MM.1S (cell line): ENCODE measurements at regions not wholly inside any gene's neighbourhood (a gene's known extent, or its start where the extent isn't known, plus 50 kb on each side); places are given as distances from the start of the nearest gene placed in this dataset.

Source experiments
- DNase-seq: peaks from one replicate; pipeline ENCODE4 v3.0.0-alpha.2; 2015
- H2AFZ ChIP-seq: fragments of 300-600 bp; sonication (generic); 2 replicates; pipeline ENCODE4 v1.6.0; 2016; ENCODE audit warnings: antibody characterized with exemption, low read length
- H3F3A ChIP-seq: fragments of 300-600 bp; sonication (generic); 2 replicates; pipeline ENCODE4 v1.6.1; 2016; ENCODE audit warnings: mild to moderate bottlenecking, antibody characterized with exemption, low read length, moderate library complexity, mixed read lengths; ENCODE audit not compliant: insufficient read depth
- H3K27ac ChIP-seq: fragments of 300-600 bp; sonication (generic); 2 replicates; pipeline ENCODE4 v1.5.1; 2016; ENCODE audit warnings: mild to moderate bottlenecking, low read length
- H3K27me3 ChIP-seq: fragments of 300-600 bp; sonication (generic); replicated peaks from 2 replicates; pipeline ENCODE4 v1.6.0; 2016; ENCODE audit warnings: low read length; ENCODE audit not compliant: insufficient read depth
- H3K36me3 ChIP-seq: fragments of 300-600 bp; sonication (generic); replicated peaks from 2 replicates; pipeline ENCODE4 v1.6.1; 2016; ENCODE audit warnings: mild to moderate bottlenecking, low read length, mixed read lengths; ENCODE audit not compliant: insufficient read depth
- H3K4me1 ChIP-seq: fragments of 300-600 bp; sonication (generic); 2 replicates; pipeline ENCODE4 v1.6.1; 2016; ENCODE audit warnings: low read length, mixed read lengths
- H3K4me2 ChIP-seq: fragments of 300-600 bp; sonication (generic); 2 replicates; pipeline ENCODE4 v1.6.0; 2016; ENCODE audit warnings: low read depth, low read length
- H3K4me3 ChIP-seq: fragments of 300-600 bp; sonication (generic); 2 replicates; pipeline ENCODE4 v1.5.1; 2016; ENCODE audit warnings: low read length, mixed read lengths
- H3K79me2 ChIP-seq: fragments of 300-600 bp; sonication (generic); 2 replicates; pipeline ENCODE4 v1.6.1; 2016; ENCODE audit warnings: mixed run types, low read length, mixed read lengths
- H3K9ac ChIP-seq: fragments of 300-600 bp; sonication (generic); 2 replicates; pipeline ENCODE4 v1.6.1; 2016; ENCODE audit warnings: low read length, mixed read lengths
- H3K9me2 ChIP-seq: fragments of 300-600 bp; sonication (generic); replicated peaks from 2 replicates; pipeline ENCODE4 v1.6.1; 2016; ENCODE audit warnings: mild to moderate bottlenecking, low read length, mixed read lengths; ENCODE audit not compliant: insufficient read depth
- H3K9me3 ChIP-seq: fragments of 300-600 bp; sonication (generic); replicated peaks from 2 replicates; pipeline ENCODE4 v1.6.1; 2016; ENCODE audit warnings: mild to moderate bottlenecking, low read length, mixed read lengths; ENCODE audit not compliant: insufficient read depth
- H4K20me1 ChIP-seq: fragments of 300-600 bp; sonication (generic); 2 replicates; pipeline ENCODE4 v1.6.1; 2016; ENCODE audit warnings: mild to moderate bottlenecking, low read length, moderate library complexity, mixed read lengths; ENCODE audit not compliant: insufficient read depth
- CTCF ChIP-seq: fragments of 300-600 bp; sonication (generic); IDR thresholded peaks from 2 replicates; pipeline ENCODE4 v1.5.1; 2016; ENCODE audit warnings: antibody characterized with exemption, low read length, mixed read lengths
- EZH2 ChIP-seq: fragments of 300-600 bp; sonication (generic); optimal IDR thresholded peaks from 2 replicates; pipeline ENCODE3; 2017; ENCODE audit warnings: low read depth, mild to moderate bottlenecking, antibody characterized with exemption, low read length, mixed read lengths
- EZH2phosphoT487 ChIP-seq: fragments of 300-600 bp; sonication (generic); IDR thresholded peaks from 2 replicates; pipeline ENCODE4 v1.6.1; 2018; ENCODE audit warnings: antibody characterized with exemption, low read length

- no peaks in the 10 kb centered on the region for H3F3A ChIP-seq
- no peaks in the 10 kb centered on the region for H3K36me3 ChIP-seq
- no peaks in the 10 kb centered on the region for H3K27me3 ChIP-seq
- no peaks in the 10 kb centered on the region for H3K9me3 ChIP-seq
- no peak overlapping the region for H3K27ac ChIP-seq
- no peak overlapping the region for H3K9ac ChIP-seq
- H4K20me1 ChIP-seq, result no peaks in the 10 kb centered on the region
- TF ChIP-seq EZH2phosphoT487 (no peak), EZH2 (no peak), CTCF (no peak)
- no peak overlapping the region for H2AFZ ChIP-seq
- no peaks in the 10 kb centered on the region for H3K4me1 ChIP-seq
- no peaks in the 10 kb centered on the region for H3K9me2 ChIP-seq
- no peak overlapping the region for H3K4me3 ChIP-seq
- no peak for DNase-seq
- H3K79me2 ChIP-seq, result no peaks in the 10 kb centered on the region
- no peak overlapping the region for H3K4me2 ChIP-seq
Measured at GRCh38 chr2:12317814-12318426, 398.8 kb upstream of the TRIB2 start.

- H2AFZ ChIP-seq, result no peak overlapping the region
- TF ChIP-seq EZH2 (no peak), CTCF (no peak), EZH2phosphoT487 (no peak)
- H3K27ac ChIP-seq, result no peak overlapping the region
- no peaks in the 10 kb centered on the region for H4K20me1 ChIP-seq
- no peaks in the 10 kb centered on the region for H3K27me3 ChIP-seq
- no peaks in the 10 kb centered on the region for H3K4me1 ChIP-seq
- H3K4me2 ChIP-seq, result no peak overlapping the region
- no peak for DNase-seq
- H3K9me3 ChIP-seq, result no peaks in the 10 kb centered on the region
- no peak overlapping the region for H3K9ac ChIP-seq
- no peaks in the 10 kb centered on the region for H3F3A ChIP-seq
- H3K9me2 ChIP-seq, result no peaks in the 10 kb centered on the region
- no peaks in the 10 kb centered on the region for H3K79me2 ChIP-seq
- no peak overlapping the region for H3K4me3 ChIP-seq
- H3K36me3 ChIP-seq, result no peaks in the 10 kb centered on the region
Measured at GRCh38 chr2:12318427-12319057, 398.2 kb upstream of the TRIB2 start.

GRCh38 chr2:12320027-12320734 lies 396.6 kb upstream of the TRIB2 start:
- Histone ChIP-seq H2AFZ (no peak overlapping the region), H3K36me3 (no peaks in the 10 kb centered on the region), H3K79me2 (no peaks in the 10 kb centered on the region), H3K9ac (no peak overlapping the region), H3K4me1 (no peaks in the 10 kb centered on the region), H3K4me2 (no peak overlapping the region), H3K4me3 (no peak overlapping the region), H3F3A (no peaks in the 10 kb centered on the region), H3K9me2 (no peaks in the 10 kb centered on the region), H4K20me1 (no peaks in the 10 kb centered on the region), H3K27ac (no peak overlapping the region), H3K27me3 (no peaks in the 10 kb centered on the region), H3K9me3 (no peaks in the 10 kb centered on the region)
- TF ChIP-seq CTCF (no peak), EZH2phosphoT487 (no peak), EZH2 (no peak)
- DNase-seq, result no peak
